Fibroblast of the conjunctiva (primary cell): ENCODE measurements at regions not wholly inside any gene's neighbourhood (a gene's known extent, or its start where the extent isn't known, plus 50 kb on each side); places are given as distances from the start of the nearest gene placed in this dataset.

Experiments used
- DNase-seq: peaks from one replicate; pipeline ENCODE4 v3.0.0-alpha.2; 2010; ENCODE audit warnings: low read depth

DNA sequence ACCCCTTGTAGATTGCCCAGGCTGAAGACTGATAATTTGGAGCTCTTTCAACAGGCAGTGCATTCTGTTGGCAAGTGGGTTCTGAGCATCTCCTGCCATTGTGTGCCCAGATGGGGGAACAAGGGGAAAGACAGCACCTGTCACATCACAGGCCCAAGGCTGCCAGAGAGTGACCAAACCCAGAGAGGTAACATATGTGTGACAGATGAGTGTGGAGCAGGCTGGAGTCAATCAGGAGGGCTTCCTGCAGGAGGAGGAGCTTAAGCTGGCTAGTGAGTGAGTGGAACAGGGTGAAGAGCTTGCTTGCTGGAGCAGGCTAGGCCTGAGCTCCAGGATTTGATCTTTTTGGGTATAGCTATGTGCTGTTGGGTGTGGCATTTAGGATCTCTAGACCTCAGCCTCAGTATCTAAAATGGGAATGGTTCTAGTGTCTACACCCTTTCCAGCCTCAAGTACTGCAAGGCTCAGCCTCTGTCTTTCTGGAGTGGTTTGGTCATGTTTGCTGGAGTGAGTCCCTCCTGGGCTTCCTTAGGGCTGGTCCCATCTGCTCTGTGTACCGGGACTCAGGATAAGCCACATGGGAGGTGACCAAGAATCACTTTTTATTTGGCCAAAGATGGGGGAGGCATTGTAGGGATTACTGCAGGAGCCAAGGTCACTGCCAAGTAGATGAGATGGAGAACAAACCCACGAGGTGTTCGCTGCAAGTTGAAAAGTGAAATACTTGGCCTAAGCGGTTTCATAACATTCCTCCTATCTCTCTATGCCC is 152.4 kb upstream of the TSHZ3 start:
- no peak for DNase-seq

DNA sequence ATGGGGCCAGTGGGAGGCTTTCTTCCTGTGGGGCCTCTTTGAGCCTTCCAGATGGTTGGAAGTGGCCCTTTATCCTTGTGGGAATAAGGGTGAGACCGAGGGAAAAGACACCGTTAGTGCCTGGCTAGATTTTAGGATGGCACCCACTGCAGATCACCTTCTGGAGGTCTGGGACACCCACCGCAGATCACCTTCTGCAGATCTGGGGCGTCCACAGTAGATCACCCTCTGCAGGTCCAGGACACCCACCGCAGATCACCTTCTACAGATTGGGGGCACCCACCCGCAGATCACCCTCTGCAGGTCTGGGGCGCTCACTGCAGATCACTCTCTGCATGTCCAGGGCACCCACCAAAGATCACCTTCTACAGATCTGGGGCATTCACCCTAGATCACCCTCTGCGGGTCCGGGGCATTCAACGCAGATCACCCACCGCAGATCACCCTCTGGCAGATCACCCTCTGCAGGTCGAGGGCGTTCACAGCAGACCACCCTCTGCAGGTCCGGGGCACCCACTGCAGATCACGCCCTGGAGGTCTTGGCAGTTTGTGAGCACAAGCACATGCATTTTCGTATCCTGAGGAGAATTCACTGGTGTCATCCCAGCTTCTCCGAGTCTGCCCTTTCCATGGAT is 153.4 kb upstream of the TSHZ3 start:
- no peak for DNase-seq

DNA sequence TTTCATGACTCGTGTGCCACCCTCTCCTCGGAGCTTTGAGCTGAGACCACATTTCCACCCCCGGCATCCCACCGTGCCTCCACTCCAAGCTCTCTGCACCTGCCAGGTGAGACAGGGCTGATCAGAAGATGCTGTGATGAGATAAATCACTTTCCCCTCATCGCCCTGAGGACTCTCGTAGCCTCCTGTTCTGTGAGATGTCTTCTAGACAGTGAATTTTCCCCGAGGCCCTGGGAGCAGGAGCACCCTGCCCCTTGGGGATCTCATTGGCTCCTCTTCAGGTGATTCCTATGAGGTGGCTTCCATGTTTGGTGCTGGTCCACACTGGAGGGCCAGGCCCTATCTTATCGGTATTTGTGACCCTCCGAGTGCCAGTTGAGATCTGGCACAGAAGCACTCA is 154.0 kb upstream of the TSHZ3 start:
- DNase-seq = no peak

DNA sequence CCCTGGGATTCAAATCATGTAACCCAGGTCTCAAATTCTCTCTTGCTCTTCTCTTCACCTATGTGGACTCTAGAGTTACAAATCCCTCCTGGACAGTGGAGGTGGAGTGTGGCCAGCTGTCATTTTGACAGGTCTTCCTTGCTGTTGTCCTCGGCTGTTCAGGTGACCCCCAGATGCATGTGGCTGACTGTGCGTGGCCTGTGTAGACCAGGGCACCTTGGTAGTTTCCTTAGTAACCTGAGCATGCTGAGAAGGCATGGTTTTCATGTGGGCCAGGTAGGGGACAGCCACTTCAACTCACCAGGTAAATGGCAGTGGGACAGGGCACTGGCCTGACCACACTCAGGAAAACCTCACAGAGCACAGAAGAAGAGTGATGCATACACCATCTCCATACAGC is 155.0 kb upstream of the TSHZ3 start:
- DNase-seq = no peak

DNA sequence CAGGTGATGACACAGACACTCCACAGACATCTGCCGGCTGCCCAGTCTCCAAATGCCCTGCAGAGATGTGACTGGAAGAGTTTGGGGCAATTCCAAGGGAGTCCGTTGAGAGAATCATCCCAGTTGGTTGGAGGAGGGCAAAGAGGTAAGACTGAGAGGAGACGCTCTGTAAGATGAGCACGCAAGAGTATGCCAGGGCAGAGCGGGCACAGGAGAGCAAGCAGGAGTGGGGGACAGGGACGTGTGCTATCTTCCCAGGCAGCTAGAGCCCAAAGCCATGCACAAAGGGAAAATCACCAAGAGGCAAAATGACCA is 156.3 kb upstream of the TSHZ3 start:
- no peak for DNase-seq

DNA sequence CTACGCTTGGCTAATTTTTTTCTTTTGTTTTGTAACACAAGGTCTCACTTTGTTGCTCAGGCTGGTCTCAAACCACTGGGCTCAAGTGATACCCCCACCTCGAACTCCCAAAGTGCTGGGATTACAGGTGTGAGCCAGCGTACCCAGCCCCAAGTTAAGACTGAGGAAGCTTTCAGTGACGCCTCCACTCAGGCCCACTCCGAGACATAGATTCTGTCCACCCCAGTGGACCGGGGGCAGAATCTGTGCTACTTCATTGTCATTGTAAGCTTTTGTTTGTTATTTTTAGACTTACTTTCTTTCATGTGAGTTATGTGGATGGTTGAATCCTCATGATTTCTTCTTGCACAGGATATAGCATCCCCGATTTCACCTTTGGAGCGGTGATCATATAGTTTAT is 156.9 kb upstream of the TSHZ3 start:
- DNase-seq = no peak

DNA sequence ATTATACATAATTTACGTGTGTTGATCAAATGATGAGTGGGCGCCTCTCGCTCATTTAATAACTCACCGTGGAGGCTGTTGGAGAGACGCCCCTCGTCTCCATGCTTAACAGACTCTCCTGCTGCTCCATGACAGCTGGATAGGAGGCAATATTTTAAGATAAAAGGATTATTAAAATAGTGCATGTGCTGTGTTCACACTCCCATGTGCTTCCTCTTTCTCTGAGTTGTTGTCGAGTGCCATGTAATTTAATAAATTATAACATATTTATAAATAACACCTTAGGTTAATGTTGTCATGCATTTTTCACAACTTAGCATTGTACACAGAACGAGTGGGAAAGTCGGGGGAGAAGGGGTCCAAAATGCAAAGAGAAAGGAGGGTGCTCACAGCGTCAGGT is 161.4 kb upstream of the TSHZ3 start:
- no peak for DNase-seq

DNA sequence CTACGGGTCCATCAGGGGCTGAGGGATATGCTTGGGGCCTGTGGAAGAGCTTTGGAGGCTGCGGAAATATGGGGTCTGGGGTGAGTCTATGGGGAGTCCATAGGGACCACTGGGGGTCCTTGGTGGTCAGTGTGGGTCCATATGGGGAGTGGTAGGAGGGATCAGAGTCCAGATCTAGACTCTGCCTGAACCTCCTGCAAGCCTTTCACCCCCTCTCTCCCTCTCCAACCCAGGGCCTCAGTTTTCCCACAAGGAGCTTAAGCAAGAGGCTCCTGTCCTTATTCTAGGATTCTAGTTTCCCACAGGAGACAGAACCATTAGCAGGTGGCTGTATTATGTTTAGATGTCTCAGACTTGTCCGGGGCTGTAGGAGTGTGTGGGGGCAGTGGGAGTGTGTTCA is 161.9 kb upstream of the TSHZ3 start:
- DNase-seq = no peak

DNA sequence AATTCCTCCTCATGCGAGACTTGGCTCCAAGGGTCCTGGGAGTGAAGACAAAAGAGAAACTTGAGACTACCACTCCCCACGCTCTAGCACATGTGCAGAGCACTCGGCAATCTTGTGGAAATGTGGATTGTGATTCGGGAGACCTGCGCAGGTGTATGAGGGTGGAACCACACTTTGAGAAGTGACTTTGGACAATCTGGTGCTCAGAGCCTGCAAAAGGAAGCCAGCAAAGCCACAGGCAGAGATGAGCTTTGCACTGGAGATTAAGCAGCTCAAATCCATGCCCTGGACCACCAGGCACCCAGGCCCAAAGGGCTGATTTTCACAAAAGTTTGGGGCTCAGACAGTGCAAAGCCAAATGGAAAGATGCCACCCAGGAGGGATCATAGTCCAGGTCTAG is 162.5 kb upstream of the TSHZ3 start:
- no peak for DNase-seq

DNA sequence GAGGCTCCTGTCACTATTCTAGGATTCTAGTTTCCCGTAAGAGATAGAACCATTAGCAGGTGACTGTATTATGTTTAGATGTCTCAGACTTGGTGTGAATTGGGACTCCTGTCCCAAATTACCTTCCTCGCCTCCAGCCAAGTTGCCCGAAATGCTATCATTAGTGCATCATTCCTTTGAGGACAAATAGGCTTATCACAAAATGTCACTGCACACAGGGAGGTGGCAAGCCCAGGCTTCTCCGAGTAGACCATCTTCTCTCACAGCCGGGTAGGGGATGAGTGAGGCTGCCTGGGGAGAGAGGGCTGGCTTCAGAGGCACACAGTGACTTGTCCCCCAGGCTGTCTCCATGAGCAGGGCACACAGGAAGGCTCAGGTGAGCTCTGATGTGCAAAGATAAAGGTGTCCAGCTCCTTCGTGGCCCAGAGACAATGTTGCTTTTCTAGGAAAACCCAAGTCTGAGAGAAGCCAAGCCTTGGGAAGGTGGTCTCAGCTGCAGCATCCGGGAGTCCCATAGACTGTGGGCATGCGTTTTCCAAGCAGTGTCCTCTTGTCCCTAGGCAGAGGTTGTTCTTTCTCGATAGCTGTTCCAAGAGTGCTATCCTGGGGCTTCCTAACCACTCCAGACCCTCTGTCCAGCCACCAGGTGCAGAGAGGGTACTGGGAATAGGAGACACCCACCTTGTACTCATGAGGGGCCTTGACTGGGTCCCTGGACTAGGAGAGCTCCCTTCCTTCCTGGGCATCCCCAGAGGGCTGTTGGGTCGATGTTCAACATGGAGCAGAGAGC is 163.1 kb upstream of the TSHZ3 start:
- no peak for DNase-seq

DNA sequence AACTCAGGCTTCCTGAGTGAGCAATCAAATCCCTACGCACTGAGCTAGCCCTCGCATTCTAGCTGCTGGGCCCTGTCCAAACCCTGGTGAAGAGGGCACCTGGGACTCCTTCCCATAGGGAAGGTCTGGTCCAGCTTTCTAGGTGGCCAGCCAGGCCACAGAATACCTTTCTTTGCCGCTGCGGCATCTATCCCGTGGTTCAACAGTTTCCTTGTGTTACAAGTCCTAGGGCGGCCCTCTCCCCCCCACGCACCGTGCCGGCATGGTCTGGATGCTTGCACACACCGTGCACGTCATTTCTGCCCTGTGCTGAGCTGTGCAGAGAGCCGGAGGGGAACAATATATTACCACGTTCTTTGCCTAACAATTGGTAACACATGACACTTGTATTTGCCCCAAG is 164.6 kb upstream of the TSHZ3 start:
- DNase-seq = no peak

DNA sequence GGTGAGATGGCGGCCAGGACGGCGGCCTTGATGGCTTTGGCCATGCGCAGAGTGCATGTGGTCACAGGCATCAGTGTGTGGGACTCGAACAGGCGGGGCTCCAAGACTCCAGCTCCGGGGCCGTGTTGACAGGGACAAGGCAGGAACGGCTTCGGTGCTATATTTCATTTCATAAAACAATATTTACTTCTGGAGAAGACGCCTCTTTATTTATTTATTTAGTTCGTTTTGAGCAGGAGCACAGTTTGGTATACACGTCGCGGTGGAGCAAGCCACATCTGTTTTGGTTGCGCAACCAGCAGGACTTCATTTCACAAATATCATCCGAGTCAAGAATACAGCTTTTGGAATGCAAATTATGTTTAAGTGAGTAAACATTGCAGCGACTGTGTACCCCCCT is 166.7 kb upstream of the TSHZ3 start:
- no peak for DNase-seq

DNA sequence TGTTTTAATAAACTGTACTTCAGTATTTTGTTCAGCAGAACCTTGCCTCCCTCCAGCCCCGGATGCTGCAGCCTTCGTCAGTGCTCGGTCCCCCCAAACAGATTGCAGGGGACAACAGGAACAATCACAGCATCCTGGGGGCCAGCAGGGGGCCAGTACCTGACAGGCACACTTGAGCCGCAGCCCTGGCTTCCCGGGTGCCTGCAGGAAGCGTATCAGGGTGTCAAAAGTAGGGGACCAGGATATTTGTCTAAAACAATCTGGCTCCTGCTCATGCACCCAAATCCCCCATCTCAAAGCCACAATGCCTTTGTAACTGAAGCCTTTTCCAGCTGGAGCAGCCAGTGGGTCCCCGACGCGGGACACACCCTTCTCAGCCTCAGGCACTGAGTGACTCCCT is 167.5 kb upstream of the TSHZ3 start:
- DNase-seq = no peak

DNA sequence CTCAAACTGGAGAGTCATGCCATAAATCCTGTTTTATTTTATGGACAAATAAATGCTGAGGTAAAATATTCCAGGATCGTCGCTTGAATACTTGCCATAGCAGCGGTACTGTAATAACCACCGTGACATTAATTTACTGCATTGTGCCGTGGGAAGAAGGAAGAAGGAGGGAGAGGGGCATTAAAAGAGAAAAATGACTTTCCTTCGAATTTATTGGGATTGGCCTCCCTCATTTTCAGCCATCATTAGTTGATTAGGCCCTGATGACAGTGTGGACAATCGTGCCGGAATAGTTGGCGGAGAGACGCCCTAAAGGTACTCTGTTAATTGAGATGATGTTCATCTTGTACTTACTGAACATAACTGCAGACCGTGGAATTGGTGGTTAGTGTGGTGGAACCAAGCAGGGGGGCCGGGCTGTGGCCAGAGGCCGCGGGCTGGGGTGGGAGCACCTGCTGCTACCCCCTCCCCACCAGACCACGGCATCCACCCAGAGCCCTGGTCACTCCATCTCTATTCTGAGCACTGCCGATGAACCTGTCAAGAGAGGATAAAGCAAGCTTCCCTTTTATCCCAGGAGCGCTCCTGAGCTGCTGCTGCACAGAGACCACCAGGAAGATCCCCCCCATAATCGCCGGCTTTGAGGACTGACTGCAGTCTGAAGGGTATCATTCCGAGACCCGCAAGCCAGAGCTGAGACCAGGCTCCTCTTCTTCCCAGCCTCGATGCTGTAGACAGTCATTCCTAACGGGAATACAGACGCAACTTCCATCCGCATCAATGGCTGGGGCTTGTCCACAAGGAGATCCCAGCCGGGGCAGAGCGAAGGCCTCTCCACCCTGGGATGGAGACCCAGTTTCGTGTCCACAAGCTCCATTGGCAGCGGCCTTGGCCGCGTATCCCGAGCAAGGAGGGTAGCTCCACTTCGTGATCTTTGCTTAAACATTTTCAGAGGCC is 168.3 kb upstream of the TSHZ3 start:
- no peak for DNase-seq

DNA sequence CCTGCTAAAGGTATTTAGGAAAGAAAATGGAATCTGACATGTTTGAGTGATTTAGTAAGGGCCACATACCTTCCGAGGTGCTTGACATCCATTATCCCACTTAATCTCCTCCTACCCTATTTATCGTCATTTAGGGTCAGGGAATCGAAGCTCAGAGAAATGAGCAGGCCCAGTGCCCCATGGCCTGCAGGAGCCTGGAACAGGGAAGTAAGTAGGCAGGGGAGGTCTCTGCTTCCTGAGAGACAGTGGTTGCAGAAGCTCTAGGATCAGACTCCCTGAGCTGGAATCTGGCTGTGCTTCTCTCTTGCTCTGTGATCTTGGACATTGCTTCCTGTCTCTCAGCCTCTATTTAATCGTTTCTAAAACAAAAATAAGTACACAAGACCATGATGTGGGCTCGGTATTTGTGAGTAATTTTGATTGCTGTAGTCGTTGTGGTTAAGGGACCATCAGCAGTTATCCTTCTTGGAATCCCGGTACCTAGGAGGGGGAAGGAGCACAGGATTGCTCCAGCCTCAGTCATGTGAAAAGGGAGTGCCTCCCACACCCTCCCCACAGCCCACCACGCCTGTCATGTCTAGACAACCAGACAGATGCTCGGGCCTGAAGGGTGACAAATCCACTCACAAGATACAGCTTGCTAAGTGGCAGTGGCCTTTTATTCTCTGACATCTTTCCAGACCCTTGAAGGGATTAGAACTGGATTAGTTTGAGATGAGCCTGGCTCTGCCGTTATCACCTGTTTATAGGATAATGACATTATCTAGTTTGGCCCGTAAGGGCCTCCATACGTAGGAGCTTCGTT is 169.2 kb upstream of the TSHZ3 start:
- DNase-seq = no peak

DNA sequence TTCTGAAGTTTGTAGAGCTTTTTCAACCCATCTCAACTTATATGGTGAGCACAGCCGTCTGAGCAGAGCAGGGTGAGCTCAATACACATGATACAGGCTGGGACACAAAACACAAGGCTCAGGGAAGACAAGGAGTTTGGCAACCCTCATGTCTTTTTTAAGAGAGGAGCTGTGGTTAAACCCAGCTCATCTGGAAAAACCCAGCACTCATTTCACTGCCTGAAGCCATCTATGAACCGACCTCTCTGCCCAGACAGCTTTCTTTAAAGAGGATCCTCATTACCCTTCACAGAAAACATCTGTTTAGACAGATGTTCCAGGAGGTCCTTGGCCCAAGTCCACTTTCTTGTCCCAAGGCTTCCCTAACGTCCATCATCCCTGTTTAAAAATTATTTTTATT is 170.0 kb upstream of the TSHZ3 start:
- no peak for DNase-seq

DNA sequence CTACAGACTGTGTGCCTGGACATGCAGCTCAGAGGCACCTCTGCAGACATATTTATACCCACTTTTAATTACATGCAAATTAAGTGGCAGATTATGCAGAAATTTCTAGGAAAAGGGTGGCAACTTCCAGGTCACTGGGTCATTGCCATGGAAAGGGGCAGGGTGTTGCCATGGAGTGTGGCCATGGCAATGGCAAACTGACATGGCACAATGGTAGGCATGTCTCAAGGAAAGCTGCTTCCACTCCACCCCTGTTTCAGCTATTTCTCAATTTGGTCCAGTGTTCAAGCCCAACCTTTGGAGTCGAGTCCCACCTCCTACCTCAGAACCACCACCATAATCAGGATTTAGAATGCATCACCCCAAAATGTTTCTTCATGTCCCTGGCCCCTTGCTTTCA is 170.7 kb upstream of the TSHZ3 start:
- DNase-seq = no peak

DNA sequence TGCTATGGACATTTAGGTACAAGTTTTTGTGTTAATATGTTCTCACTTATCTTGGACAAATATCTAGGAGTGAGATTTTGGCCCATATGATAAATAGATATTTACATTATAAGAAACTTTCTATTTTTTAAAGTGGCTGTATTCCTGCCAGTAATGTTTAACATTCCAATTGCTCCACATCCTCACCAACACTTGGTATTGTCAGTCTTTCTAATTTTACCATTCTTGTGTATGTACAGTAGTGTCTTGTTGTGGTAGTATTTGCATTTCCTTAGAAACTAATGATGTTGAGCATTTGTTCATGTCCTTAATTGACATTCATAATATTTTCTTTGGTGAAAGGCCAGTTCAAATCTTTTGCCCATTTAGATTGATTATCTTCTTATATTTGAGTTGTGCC is 171.4 kb upstream of the TSHZ3 start:
- no peak for DNase-seq

DNA sequence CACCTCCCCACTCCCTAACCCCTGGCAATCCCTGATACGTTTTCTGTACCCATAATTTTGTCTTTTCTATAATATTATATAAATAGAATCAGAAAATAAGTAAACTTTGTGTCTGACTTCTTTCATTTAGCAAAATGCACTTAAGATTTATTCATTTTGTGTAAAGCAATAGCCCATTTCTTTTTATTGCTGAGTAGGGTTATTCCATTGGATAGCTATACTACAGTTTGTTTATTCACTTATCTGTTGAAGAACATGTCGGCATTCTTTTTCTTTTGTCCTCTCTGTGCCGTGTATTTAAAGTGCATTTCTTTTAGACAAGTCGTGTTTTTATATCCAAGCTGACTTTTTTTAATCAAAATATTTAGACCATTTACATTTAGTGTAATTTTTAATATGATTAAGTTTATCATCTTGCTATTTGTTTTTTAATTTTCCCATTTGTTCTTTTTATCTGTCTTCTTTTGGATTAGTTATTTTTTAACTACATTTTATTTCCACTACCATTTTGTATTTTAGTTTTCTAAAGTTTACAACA is 176.4 kb upstream of the TSHZ3 start:
- no peak for DNase-seq

DNA sequence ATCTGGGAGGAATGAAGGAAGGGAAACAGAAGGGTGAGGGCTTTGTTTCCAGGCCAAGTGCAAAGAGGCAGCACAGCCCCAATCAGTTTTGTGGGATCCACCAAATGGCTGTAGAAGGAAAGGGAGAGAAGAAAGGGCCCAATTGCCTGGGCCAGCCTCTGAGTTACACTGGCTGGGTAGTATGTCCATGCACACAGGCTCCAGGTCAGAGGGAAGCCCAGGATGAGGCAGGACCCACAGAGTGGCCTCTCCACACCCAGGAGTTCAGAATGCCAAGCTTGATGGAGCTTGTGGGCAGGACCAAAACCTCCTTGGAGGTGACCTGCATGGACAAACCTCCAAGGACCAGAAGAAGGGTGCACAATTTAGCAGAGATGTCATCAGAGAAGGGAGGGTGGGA is 178.2 kb upstream of the TSHZ3 start:
- no peak for DNase-seq

DNA sequence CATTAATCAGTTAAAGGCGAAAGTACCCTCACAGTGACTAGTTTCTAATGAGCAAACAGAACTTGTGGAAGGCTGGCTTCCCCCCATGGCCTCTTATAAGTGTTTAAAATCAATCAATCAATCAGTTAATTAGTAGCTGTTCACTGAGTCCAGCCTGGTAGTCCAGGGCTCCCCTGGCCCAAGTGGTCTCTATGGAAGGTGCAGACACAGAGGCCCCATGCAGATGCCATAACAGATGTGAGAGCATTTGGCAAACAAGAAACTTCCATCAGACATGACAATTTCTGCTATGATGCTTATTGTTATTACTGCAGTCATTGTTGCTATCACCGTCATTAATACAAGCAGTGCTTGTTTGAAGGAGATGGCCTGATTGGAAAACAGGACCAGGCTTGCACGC is 179.0 kb upstream of the TSHZ3 start:
- no peak for DNase-seq
